Panc1 (cell line): ENCODE measurements at regions not wholly inside any gene's neighbourhood (a gene's known extent, or its start where the extent isn't known, plus 50 kb on each side); places are given as distances from the start of the nearest gene placed in this dataset.

Experiments used
- POLR2AphosphoS5 ChIP-seq: IDR thresholded peaks from 2 replicates; pipeline ENCODE4 v1.6.1; 2012; ENCODE audit warnings: mild to moderate bottlenecking, low read depth, low read length, moderate library complexity
- REST ChIP-seq, 2 experiments: IDR thresholded peaks; 2 replicates each; pipeline ENCODE4 v1.6.1; 2011 to 2012; ENCODE audit warnings: low read depth in 2 of 2, control low read depth in 1 of 2, low read length in 1 of 2, mild to moderate bottlenecking in 1 of 2, moderate library complexity in 1 of 2; ENCODE audit not compliant: insufficient read depth in 1 of 2
- SIN3A ChIP-seq: IDR thresholded peaks from 2 replicates; pipeline ENCODE4 v1.6.1; 2012; ENCODE audit warnings: low read depth, mild to moderate bottlenecking, low read length, moderate library complexity, borderline replicate concordance; ENCODE audit not compliant: insufficient read depth
- TCF7L2 ChIP-seq: IDR thresholded peaks from 2 replicates; pipeline ENCODE4 v1.6.1; 2011; ENCODE audit warnings: mild to moderate bottlenecking, low read depth, low read length, inconsistent platforms
- TF ChIP-seq, protein P1 (sequence below): fragments of 450-650 bp; IDR thresholded peaks from 2 replicates; pipeline ENCODE4 v1.5.1; 2017; ENCODE audit warnings: mild to moderate bottlenecking

DNA sequence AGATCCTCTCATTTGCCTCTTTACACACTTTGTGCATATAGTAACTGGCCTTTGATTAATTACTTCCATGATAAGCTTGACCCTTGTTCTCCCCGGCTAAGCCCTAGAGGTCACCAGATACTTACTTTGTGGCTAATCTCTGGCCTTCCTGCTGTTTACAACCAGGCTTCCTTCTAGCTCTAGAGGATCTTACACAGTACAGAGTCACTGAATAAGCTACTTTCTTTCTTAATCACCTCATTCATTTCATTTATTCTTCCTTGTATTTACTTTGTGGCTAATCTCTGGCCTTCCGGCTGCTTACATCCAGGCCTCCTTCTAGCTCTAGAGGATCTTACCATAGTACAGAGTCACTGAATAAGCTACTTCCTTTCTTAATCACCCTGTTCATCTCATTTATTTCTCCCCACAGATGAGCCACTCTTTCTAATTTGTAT is 144.3 kb upstream of the C1orf21 start:
- TF ChIP-seq TCF7L2 (no peak), POLR2AphosphoS5 (no peak), SIN3A (no peak), REST (IDR thresholded peaks at IDR 0.05; ENCODE audit: insufficient read depth in 1 of 2, low read depth in 2 of 2, low read length in 1 of 2) (no peak)
- TF ChIP-seq, protein P1, sequence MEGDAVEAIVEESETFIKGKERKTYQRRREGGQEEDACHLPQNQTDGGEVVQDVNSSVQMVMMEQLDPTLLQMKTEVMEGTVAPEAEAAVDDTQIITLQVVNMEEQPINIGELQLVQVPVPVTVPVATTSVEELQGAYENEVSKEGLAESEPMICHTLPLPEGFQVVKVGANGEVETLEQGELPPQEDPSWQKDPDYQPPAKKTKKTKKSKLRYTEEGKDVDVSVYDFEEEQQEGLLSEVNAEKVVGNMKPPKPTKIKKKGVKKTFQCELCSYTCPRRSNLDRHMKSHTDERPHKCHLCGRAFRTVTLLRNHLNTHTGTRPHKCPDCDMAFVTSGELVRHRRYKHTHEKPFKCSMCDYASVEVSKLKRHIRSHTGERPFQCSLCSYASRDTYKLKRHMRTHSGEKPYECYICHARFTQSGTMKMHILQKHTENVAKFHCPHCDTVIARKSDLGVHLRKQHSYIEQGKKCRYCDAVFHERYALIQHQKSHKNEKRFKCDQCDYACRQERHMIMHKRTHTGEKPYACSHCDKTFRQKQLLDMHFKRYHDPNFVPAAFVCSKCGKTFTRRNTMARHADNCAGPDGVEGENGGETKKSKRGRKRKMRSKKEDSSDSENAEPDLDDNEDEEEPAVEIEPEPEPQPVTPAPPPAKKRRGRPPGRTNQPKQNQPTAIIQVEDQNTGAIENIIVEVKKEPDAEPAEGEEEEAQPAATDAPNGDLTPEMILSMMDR, result no peak
